Activated naive CD4-positive, alpha-beta T cell treated with anti-CD3 and anti-CD28 coated beads, Interleukin-2, amount 50 U/mL, for 72 hours (primary cell): ENCODE measurements at regions not wholly inside any gene's neighbourhood (a gene's known extent, or its start where the extent isn't known, plus 50 kb on each side); places are given as distances from the start of the nearest gene placed in this dataset.

Source experiments
- ATAC-seq, 2 donors: fragments of 150-1000 bp; cut with Tn5 transposase; 2 replicates each; pipeline ENCODE4 v1.10.0; 2021; ENCODE audit warnings: mild to moderate bottlenecking in 2 of 2, moderate library complexity in 2 of 2
- DNase-seq, 2 donors: peaks; one replicate each; pipeline ENCODE4 v3.0.0; 2021 to 2022; ENCODE audit warnings: low spot score in 2 of 2
- H3K27ac Mint-ChIP-seq, 2 donors: one replicate each; pipeline ENCODE4 v1.8.0; 2022; ENCODE audit warnings: mild to moderate bottlenecking in 2 of 2, mixed read lengths in 2 of 2
- H3K36me3 Mint-ChIP-seq, 2 donors: one replicate each; pipeline ENCODE4 v1.8.0; 2022; ENCODE audit warnings: mixed read lengths in 2 of 2
- H3K9me3 Mint-ChIP-seq, 2 donors: one replicate each; pipeline ENCODE4 v1.8.0; 2022; ENCODE audit warnings: mixed read lengths in 2 of 2

DNA sequence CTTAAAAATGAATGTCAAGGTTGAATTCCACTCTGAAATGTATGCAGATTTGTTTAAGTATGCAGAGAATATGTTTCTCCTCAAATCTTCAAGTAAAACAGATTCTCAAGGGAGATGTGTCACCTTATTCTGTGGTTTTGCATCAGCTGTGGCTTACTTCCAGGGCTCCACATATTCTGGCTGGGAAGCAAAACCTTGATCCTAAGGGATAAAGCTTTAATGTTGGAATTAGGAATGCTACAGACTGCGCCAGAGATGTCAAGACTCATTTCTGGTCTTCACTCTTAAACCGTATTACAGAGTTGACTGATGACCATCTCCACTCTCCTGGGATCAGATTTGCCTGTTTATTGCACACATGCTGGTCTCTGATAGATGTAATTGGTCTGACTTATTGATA, 143.9 kb upstream of the DIPK2B start:
- ATAC-seq: no peak
- Mint-ChIP-seq H3K9me3 (no peaks in the 10 kb centered on the region), H3K36me3 (no peaks in the 10 kb centered on the region), H3K27ac (no peak overlapping the region)
- no peak for DNase-seq

GRCh38 chrX:45329217-45329616, 128.5 kb upstream of the DIPK2B start:
- Mint-ChIP-seq H3K9me3 (no peaks in the 10 kb centered on the region), H3K27ac (no peak overlapping the region), H3K36me3 (no peaks in the 10 kb centered on the region)
- DNase-seq (no peak), ATAC-seq (no peak)

DNA sequence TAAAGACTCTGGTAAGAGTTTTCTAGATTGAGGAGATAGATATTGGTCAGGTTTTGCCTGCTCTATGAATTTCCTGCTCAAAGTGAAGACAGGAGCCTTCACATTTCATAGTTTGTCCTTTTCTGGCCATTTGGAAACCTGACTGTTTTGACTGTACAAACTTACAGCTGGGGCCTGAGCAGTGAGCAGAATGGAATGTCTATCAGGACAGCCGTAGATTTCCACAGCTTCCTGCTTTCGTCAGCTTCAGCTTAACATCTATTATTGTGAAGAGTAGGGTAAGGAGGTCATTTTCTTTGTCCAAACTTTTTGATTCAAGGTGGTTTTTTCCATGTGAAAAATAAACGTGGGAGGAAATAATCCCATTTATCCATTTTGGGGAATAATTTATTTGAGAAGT, 124.3 kb upstream of the DIPK2B start:
- H3K9me3 Mint-ChIP-seq: no peaks in the 10 kb centered on the region
- no peak overlapping the region for H3K27ac Mint-ChIP-seq
- no peak for ATAC-seq
- no peaks in the 10 kb centered on the region for H3K36me3 Mint-ChIP-seq
- DNase-seq: no peak

DNA sequence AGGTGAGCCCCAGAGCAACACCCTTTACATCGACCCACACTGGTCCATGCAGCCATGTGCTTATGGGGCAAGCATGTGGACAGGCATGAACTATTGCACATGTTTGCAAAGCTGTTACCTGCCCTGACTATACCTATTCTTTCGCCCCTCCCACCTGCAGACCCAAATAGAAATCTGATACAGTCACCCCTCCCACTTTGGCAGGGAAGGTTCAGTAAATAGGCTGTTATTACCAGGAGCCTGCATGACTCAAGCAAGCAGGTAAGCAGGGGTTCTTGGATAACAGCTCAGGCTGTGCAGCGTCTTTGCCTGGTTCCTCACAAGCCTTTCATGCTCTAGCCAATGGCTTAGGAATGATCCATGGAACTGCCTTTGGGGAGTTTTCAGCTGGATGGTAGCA, 122.7 kb upstream of the DIPK2B start:
- Mint-ChIP-seq H3K36me3 (no peaks in the 10 kb centered on the region), H3K27ac (no peak overlapping the region), H3K9me3 (no peaks in the 10 kb centered on the region)
- no peak for ATAC-seq
- no peak for DNase-seq

DNA sequence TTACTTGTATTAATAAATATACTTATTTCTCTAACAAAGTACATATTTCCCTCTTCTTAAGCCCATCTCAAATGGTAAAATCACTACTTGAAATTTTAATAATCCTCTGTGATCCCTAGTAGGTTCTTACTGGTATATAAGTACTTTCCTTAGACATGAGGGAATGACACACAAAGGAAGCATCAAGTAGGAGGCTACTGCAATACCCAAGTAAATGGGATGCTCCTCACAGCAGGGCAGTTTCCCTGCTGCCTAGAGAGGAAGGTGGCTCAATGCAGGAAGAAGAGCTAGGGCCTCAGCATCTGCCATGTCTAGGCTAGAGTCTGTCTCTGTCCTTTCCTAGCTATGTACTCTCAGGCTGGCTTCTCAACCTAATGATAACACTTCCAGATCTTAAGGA, 122.1 kb upstream of the DIPK2B start:
- H3K27ac Mint-ChIP-seq: no peak overlapping the region
- DNase-seq: no peak
- H3K9me3 Mint-ChIP-seq: no peaks in the 10 kb centered on the region
- no peak for ATAC-seq
- no peaks in the 10 kb centered on the region for H3K36me3 Mint-ChIP-seq

GRCh38 chrX:45322382-45322781, 121.7 kb upstream of the DIPK2B start:
- DNase-seq (no peak), ATAC-seq (no peak)
- H3K27ac Mint-ChIP-seq: no peak overlapping the region
- H3K36me3 Mint-ChIP-seq: no peaks in the 10 kb centered on the region
- no peaks in the 10 kb centered on the region for H3K9me3 Mint-ChIP-seq

DNA sequence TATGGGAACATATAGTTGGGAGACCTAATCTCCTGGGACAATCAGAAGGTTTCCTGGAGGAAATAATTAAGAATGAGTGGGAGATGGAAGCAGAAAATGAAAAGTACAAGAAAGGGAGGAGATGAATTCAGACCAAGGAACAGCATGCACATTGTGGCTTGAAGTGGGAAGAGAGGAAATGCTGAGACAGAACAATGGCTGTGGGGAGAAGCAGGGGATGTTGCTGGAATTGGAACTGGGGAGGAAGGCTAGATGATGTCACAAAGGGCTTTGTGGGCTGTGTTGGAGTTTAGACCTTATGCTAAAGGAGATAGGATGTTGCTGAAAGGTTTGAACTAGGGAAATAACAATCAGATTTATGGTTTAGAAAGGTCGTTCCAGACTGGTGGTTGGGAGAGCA, 119.5 kb upstream of the DIPK2B start:
- Mint-ChIP-seq H3K27ac (no peak overlapping the region), H3K9me3 (no peaks in the 10 kb centered on the region), H3K36me3 (no peaks in the 10 kb centered on the region)
- no peak for DNase-seq
- ATAC-seq: no peak

GRCh38 chrX:45309801-45310200, 109.1 kb upstream of the DIPK2B start:
- Mint-ChIP-seq H3K9me3 (no peaks in the 10 kb centered on the region), H3K36me3 (no peaks in the 10 kb centered on the region), H3K27ac (no peak overlapping the region)
- DNase-seq (no peak), ATAC-seq (no peak)

DNA sequence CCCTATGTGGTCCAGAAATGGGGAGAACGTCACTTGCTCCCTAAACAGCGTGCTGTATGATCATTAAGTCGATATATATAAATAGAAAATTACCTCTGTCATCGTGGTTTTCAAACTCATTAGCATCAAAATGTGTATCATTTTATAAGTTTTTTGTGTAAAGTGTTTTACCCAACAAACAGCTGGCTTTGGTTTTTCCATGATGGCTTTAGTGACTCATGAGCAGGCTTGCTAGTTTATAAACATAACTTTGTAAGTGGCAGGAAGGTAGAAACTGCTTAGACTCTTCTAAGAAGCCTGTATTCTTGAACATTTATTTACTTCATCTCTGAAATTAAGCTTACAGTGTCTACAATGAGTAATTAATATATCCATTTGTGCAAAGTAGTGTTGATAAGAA, 108.4 kb upstream of the DIPK2B start:
- DNase-seq: no peak
- H3K9me3 Mint-ChIP-seq: no peaks in the 10 kb centered on the region
- H3K36me3 Mint-ChIP-seq: no peaks in the 10 kb centered on the region
- no peak for ATAC-seq
- no peak overlapping the region for H3K27ac Mint-ChIP-seq

GRCh38 chrX:45306794-45307193, 106.1 kb upstream of the DIPK2B start:
- Mint-ChIP-seq H3K36me3 (no peaks in the 10 kb centered on the region), H3K27ac (no peak overlapping the region), H3K9me3 (no peaks in the 10 kb centered on the region)
- no peak for ATAC-seq
- DNase-seq: no peak

DNA sequence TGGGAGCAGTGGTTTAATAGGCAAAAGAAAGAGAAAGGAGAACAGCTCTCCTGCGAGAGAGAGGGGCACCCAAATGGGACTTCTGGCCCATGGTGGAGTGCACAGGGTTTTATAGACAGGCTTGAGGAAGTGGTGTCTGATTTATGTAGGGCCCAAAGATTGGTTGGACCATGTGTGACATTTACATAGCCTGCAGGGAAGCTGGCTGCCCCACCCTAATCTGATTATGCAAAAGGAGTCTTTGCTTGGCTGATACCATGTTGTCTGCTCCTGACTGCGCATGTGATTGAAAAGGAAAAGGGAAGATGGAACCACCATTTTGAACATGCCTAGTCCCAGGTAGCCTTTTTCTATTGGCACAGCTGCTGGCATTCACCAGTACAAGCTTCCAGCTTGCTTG, 100.0 kb upstream of the DIPK2B start:
- Mint-ChIP-seq H3K27ac (no peak overlapping the region), H3K9me3 (no peaks in the 10 kb centered on the region), H3K36me3 (no peaks in the 10 kb centered on the region)
- ATAC-seq (no peak), DNase-seq (no peak)

DNA sequence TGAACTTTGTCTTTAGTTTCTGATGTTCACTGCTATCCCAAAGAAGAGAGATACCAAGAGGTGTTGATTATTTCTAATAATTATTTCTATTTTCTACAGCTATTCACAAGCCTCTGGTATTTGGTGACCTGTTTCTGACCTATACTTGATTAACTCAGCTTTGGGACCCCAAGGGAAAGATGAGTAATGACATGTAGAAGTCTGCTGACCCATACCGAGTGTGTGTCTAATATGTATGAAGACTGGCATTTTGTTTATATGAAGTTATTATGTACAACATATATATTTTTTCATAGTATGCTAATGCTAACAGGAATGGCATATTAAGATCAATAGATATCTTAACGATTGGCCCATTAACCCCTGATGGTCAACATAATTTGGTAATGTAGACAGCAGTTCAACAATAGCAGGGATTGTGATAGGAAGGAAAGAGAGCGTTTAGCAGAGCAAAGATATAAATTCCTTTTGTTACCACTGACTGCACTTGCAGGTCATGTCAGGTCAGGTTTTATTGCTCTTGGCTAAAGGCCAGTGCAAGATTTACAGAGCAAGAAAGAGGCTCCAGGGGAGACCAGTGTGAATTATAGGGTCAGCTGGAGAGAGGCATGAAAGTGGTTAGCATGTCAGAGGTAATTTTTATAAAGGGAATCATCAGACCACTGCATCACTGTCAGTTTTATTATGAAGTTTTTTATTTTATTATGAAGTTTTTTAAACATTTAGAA, 94.7 kb upstream of the DIPK2B start:
- no peak for DNase-seq
- Mint-ChIP-seq H3K27ac (no peak overlapping the region), H3K9me3 (no peaks in the 10 kb centered on the region), H3K36me3 (no peaks in the 10 kb centered on the region)
- ATAC-seq: no peak

DNA sequence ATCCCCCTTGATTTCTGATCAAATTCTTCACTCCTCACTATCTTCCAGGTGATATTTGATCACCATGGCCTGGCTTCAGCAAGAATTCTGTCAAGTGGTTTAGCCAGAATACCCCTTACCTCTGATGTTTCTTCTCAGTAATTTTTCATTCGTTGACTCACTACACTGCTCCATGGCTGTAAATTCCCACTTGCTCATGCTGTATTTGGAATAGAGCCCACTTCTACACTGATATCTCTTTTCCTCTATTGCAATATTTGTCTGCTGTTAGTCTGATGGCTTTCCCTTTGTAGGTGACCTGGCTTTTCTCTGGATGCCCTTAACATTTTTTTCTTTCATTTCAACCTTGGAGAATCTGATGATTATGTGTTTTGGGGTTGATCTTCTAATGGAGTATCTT, 73.9 kb upstream of the DIPK2B start:
- no peak for DNase-seq
- no peaks in the 10 kb centered on the region for H3K36me3 Mint-ChIP-seq
- no peak for ATAC-seq
- H3K27ac Mint-ChIP-seq: no peak overlapping the region
- H3K9me3 Mint-ChIP-seq: peaks cover 2 to 5% of the 10 kb centered on the region in 2 donors

DNA sequence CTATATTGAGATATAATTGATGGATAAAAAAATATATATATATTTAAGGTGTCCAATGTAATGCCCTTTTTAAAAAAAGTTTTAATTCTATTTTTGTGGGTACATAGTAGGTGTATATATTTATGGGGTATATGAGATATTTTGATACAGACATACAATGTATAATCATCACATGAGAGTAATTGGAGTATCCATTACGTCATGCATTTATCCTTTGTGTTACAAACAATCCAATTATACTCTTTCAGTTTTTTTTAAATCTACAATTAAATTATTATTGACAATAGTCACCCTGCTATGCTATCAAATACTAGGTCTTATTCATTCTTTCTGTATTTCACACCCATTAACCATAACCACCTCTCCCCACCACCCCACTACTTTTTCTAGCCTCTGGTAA, 66.3 kb upstream of the DIPK2B start:
- peaks cover 0 to 5% of the 10 kb centered on the region in 2 donors for H3K9me3 Mint-ChIP-seq
- no peaks in the 10 kb centered on the region for H3K36me3 Mint-ChIP-seq
- ATAC-seq (no peak), DNase-seq (no peak)
- no peak overlapping the region for H3K27ac Mint-ChIP-seq

DNA sequence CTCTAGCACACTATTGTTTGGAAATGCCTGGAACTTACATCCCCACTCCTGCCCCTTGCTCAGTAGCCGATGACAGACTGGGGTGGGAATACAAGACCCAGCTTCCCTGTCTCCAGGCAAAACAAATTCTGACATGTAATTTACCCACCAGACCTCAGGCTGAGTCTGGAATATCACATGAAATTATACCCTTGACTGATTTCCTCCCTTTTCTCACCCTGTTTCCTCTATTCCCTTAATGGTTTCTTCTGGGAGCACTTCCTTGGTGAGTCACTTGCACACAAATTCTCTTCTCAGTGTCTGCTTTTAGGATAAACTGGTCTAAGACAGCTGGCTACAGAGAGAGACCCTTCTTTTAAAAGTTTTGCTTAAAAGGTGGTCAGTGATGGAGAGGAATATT, 65.8 kb upstream of the DIPK2B start:
- no peak overlapping the region for H3K27ac Mint-ChIP-seq
- peaks cover 0 to 5% of the 10 kb centered on the region in 2 donors for H3K9me3 Mint-ChIP-seq
- no peaks in the 10 kb centered on the region for H3K36me3 Mint-ChIP-seq
- no peak for DNase-seq
- no peak for ATAC-seq

DNA sequence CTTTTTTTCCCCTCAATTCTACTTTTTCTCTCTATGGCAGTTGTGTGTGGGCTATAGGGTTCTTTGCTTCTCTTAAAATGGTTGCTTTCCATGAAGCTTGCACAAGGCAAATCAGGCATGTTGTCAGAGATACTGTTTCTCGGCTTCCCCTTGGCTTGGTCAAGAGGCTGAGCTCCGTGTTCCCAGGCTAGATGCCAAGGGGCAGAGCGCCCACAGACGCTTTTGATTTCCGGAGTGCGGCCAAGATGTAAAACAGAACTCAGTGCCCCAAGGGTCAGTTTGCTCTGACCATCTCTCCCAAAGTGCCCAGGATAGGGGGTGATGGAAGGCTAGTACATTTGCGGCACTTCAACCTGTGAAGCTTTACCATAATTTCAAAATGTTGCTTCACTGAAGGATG, 64.2 kb upstream of the DIPK2B start:
- DNase-seq (no peak), ATAC-seq (no peak)
- Mint-ChIP-seq H3K36me3 (no peaks in the 10 kb centered on the region), H3K27ac (no peak overlapping the region), H3K9me3 (no peaks in the 10 kb centered on the region)

DNA sequence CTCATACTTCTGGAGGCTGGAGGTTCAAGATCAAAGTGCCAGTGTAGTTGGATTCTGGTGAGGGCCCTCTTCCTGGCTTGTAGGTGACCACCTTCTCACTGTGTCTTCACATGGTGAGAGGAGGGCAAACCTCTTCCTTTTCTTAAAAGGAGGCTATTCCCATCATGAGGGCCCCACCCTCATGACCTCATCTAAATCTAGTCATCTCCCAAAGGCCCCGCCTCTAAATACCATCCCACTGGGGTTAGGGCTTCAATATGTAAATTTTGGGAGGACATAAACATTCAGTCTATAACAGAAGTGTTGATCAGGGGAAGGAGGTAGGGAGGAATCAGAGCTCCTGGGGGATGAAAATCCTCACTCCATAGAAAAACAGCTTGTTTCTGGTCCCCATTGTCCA, 60.8 kb upstream of the DIPK2B start:
- Mint-ChIP-seq H3K9me3 (no peaks in the 10 kb centered on the region), H3K27ac (peak overlapping the region in 1 of 2 donors; percentile 32), H3K36me3 (no peaks in the 10 kb centered on the region)
- no peak for ATAC-seq
- DNase-seq: no peak

DNA sequence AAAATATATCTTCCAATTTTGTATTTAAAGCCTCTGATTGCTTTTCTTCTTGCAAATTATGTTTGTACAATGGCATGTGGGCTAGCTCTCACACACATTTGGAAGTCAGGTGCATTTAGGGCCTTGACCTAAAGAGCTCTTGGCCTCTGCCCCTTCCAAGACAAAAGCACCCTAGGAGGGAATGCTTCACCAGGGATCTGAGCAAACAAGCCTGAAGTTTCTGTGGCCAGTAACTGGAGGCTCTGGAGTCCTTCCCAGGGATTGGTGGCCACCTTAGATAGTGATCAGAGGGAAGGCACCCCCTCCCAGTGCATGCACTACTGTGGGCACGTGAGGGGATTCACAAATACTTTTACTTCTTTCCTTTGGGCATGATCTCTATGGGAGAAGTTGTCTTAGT, 60.3 kb upstream of the DIPK2B start:
- DNase-seq: no peak
- no peak for ATAC-seq
- H3K36me3 Mint-ChIP-seq: no peaks in the 10 kb centered on the region
- no peaks in the 10 kb centered on the region for H3K9me3 Mint-ChIP-seq
- peak overlapping the region in 1 of 2 donors; percentile 32 for H3K27ac Mint-ChIP-seq
